ENCODE measurements at regions not wholly inside any gene's neighbourhood (a gene's known extent, or its start where the extent isn't known, plus 50 kb on each side); places are given as distances from the start of the nearest gene placed in this dataset.
"Not testable (repeated sequence)": the region's sequence is repeated elsewhere in the genome, so short reads cannot be mapped to it uniquely, and the experiment has no call there.

DNA sequence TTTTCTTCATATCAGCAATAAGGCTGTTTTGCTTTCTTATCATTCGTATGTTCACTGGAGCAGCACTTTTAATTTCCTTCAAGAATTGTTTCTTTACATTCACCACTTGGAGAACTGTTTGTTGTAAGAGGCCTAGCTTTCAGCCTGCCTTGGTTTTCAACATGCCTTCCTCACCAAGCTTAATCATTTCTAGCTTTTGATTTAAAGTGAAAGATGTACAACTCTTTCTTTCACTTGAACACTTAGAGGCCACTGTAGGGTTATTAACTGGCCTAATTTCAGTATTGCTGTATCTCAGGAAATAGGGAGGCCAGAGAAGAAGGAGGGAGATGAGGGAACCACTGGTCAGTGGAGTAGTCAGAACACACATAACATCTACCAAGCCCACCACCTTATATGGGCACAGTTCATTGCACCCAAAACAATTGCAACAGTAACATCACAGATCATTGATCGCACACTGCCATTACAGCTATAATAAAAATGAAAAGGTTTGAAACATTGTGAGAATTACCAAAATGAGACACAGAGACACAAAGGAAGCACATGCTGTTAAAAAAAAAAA, 181.4 kb upstream of the TUBA3C start:
- H3K27me3 ChIP-seq (ENCODE audit: insufficient read depth, poor library complexity, severe bottlenecking), result no peaks in the 10 kb centered on the region
- no peak overlapping the region for H3K27ac ChIP-seq (replicated peaks)
- TF ChIP-seq POLR2AphosphoS5 (IDR thresholded peaks at IDR 0.05; ENCODE audit: low read depth) (no peak), SPI1 (IDR thresholded peaks at IDR 0.05; ENCODE audit: borderline replicate concordance, low read depth) (no peak), GABPA (IDR thresholded peaks at IDR 0.05; ENCODE audit: low read depth) (no peak)
- TF ChIP-seq, protein P1, sequence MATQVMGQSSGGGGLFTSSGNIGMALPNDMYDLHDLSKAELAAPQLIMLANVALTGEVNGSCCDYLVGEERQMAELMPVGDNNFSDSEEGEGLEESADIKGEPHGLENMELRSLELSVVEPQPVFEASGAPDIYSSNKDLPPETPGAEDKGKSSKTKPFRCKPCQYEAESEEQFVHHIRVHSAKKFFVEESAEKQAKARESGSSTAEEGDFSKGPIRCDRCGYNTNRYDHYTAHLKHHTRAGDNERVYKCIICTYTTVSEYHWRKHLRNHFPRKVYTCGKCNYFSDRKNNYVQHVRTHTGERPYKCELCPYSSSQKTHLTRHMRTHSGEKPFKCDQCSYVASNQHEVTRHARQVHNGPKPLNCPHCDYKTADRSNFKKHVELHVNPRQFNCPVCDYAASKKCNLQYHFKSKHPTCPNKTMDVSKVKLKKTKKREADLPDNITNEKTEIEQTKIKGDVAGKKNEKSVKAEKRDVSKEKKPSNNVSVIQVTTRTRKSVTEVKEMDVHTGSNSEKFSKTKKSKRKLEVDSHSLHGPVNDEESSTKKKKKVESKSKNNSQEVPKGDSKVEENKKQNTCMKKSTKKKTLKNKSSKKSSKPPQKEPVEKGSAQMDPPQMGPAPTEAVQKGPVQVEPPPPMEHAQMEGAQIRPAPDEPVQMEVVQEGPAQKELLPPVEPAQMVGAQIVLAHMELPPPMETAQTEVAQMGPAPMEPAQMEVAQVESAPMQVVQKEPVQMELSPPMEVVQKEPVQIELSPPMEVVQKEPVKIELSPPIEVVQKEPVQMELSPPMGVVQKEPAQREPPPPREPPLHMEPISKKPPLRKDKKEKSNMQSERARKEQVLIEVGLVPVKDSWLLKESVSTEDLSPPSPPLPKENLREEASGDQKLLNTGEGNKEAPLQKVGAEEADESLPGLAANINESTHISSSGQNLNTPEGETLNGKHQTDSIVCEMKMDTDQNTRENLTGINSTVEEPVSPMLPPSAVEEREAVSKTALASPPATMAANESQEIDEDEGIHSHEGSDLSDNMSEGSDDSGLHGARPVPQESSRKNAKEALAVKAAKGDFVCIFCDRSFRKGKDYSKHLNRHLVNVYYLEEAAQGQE (IDR thresholded peaks at IDR 0.05; ENCODE audit: insufficient replicate concordance, low read depth), result no peak
- TF ChIP-seq, protein P2, sequence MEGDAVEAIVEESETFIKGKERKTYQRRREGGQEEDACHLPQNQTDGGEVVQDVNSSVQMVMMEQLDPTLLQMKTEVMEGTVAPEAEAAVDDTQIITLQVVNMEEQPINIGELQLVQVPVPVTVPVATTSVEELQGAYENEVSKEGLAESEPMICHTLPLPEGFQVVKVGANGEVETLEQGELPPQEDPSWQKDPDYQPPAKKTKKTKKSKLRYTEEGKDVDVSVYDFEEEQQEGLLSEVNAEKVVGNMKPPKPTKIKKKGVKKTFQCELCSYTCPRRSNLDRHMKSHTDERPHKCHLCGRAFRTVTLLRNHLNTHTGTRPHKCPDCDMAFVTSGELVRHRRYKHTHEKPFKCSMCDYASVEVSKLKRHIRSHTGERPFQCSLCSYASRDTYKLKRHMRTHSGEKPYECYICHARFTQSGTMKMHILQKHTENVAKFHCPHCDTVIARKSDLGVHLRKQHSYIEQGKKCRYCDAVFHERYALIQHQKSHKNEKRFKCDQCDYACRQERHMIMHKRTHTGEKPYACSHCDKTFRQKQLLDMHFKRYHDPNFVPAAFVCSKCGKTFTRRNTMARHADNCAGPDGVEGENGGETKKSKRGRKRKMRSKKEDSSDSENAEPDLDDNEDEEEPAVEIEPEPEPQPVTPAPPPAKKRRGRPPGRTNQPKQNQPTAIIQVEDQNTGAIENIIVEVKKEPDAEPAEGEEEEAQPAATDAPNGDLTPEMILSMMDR (IDR thresholded peaks at IDR 0.05; ENCODE audit: insufficient read depth, low read length), result no peak
- H3K4me3 ChIP-seq (replicated peaks; ENCODE audit: insufficient read depth, low read length), result no peak overlapping the region
- DNase-seq (ENCODE audit: low read depth in 1 of 2, low spot score in 1 of 2), result no peak

- DNase-seq (ENCODE audit: low read depth in 1 of 2, low spot score in 1 of 2); H3K4me3 ChIP-seq (replicated peaks; ENCODE audit: insufficient read depth, low read length); H3K27ac ChIP-seq (replicated peaks); H3K27me3 ChIP-seq (ENCODE audit: insufficient read depth, poor library complexity, severe bottlenecking): not testable (repeated sequence)
Observed at GRCh38 chr13:19359697-19360096, 178.1 kb upstream of the TUBA3C start.

DNA sequence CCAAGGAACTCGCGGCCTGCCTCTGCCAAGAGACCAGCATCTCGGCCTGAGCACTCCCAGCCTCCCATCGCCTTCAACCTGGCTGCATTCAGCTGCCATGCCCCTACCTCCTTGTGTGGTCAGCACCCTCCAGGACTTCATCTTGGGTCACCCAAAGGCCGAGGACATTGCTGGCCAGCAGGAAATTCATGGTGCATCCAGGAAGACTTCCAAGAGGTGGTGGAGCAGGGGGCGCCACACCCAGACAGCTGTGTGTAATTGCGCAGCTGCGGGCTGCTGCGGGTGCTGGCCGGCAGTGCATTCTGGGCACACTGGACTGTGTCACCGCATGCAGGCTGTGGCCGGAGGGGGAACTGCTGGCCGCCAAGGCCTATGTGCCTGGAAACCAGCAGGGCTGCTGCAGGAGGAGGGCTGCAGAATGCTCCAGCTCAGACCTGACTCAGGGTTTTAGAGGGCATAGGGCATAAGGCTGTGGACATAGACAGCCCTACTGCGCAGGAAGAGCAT, 164.3 kb upstream of the TUBA3C start:
- Histone ChIP-seq H3K4me3 (replicated peaks; ENCODE audit: insufficient read depth, low read length) (no peak overlapping the region), H3K27me3 (ENCODE audit: insufficient read depth, poor library complexity, severe bottlenecking) (no peaks in the 10 kb centered on the region), H3K27ac (replicated peaks) (no peak overlapping the region)
- TF ChIP-seq, protein P1 (IDR thresholded peaks at IDR 0.05; ENCODE audit: insufficient replicate concordance, low read depth), result no peak
- TF ChIP-seq, protein P2 (IDR thresholded peaks at IDR 0.05; ENCODE audit: insufficient read depth, low read length), result no peak
- TF ChIP-seq POLR2AphosphoS5 (IDR thresholded peaks at IDR 0.05; ENCODE audit: low read depth), result no peak
- no peak for TF ChIP-seq SPI1 (IDR thresholded peaks at IDR 0.05; ENCODE audit: borderline replicate concordance, low read depth)
- no peak for TF ChIP-seq GABPA (IDR thresholded peaks at IDR 0.05; ENCODE audit: low read depth)
- DNase-seq (ENCODE audit: low read depth in 1 of 2, low spot score in 1 of 2), result no peak

GRCh38 chr13:19345158-19345557, 163.5 kb upstream of the TUBA3C start:
- TF ChIP-seq, protein P2 (IDR thresholded peaks at IDR 0.05; ENCODE audit: insufficient read depth, low read length), result no peak
- no peak for TF ChIP-seq GABPA (IDR thresholded peaks at IDR 0.05; ENCODE audit: low read depth)
- TF ChIP-seq POLR2AphosphoS5 (IDR thresholded peaks at IDR 0.05; ENCODE audit: low read depth), result no peak
- TF ChIP-seq, protein P1 (IDR thresholded peaks at IDR 0.05; ENCODE audit: insufficient replicate concordance, low read depth), result no peak
- no peak overlapping the region for H3K27ac ChIP-seq (replicated peaks)
- 0 out of 2 replicates have a peak overlapping the region, but pooled peaks have one; percentile 4 for H3K4me3 ChIP-seq (replicated peaks; ENCODE audit: insufficient read depth, low read length)
- DNase-seq (ENCODE audit: low read depth in 1 of 2, low spot score in 1 of 2), result no peak
- no peaks in the 10 kb centered on the region for H3K27me3 ChIP-seq (ENCODE audit: insufficient read depth, poor library complexity, severe bottlenecking)

- not testable (repeated sequence) for DNase-seq (ENCODE audit: low read depth in 1 of 2, low spot score in 1 of 2); H3K27ac ChIP-seq (replicated peaks); H3K27me3 ChIP-seq (ENCODE audit: insufficient read depth, poor library complexity, severe bottlenecking)
- H3K4me3 ChIP-seq (replicated peaks; ENCODE audit: insufficient read depth, low read length), result 0 out of 2 replicates have a peak overlapping the region, but pooled peaks have one; percentile 4
Observed at GRCh38 chr13:19344585-19345120, 163.0 kb upstream of the TUBA3C start.
